Stimulated activated CD4-positive, alpha-beta T cell treated with anti-CD3 and anti-CD28 coated beads, Interleukin-1b, Interleukin-23, amount 100 ng/mL, for 4 hours (primary cell): ENCODE measurements at regions not wholly inside any gene's neighbourhood (a gene's known extent, or its start where the extent isn't known, plus 50 kb on each side); places are given as distances from the start of the nearest gene placed in this dataset.

Experiments used
- DNase-seq, 2 donors: peaks; one replicate each; pipeline ENCODE4 v3.0.0-alpha.2; 2020; ENCODE audit warnings: low read depth in 2 of 2

GRCh38 chr22:46090631-46091201 is 59.6 kb upstream of the PPARA start:
- DNase-seq, result no peak

- no peak for DNase-seq
These were observed 58.9 kb upstream of the PPARA start for GRCh38 chr22:46091277-46091977.

- DNase-seq, result no peak
These were observed 58.3 kb upstream of the PPARA start for GRCh38 chr22:46092011-46092410.

- DNase-seq, result no peak
These were observed 57.5 kb upstream of the PPARA start for GRCh38 chr22:46092670-46093410.

GRCh38 chr22:46093796-46094195 is 56.5 kb upstream of the PPARA start:
- DNase-seq, result no peak

DNA sequence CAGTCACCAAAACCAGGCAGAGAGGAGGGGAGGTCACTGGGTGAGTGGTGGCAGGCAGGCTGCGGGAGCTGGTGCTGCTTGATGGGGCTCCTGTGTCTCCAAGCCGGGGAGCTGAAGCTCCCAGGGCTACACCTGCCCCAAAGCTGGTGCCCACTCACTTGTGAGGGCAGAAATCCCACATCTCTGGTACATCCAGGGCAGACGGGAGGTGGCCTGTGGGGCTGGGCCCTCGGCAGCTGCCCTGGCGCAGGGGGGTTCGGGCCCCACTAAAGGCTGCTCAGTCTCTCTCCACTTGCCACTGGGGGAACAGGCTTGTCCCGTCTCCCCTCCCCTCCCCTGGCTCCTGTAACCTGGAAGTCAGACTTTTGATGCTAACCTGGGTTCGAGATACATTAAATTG is 55.6 kb upstream of the PPARA start:
- no peak for DNase-seq

GRCh38 chr22:46096051-46096450 is 54.3 kb upstream of the PPARA start:
- DNase-seq, result no peak

DNA sequence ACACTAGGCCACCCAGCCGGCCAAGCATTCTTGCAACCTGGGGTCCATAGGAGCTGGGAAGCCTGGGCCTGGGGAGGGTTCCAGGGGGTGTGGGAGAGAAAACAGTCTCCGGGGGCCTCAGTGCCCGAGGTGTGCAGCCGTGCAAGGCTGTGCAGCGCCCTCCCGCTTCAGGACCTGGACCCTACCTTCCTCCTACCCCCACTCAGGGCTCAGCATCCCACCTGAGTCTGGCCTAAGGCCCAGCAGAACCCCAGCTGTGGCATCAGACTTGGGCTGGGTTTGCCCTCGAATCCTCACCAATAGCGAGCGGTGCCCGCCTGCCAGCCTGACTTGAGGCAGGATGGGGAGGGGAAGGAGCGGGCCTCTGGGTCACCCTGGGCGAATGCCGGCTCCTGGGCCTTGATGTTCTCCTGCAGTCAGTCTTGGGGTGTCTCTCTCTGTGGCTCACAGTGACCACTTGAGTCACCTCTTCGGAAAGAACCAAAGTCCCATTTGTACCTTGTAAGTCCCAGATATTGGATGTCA is 53.6 kb upstream of the PPARA start:
- DNase-seq, result no peak

GRCh38 chr22:46097268-46097900 is 52.9 kb upstream of the PPARA start:
- no peak for DNase-seq

DNA sequence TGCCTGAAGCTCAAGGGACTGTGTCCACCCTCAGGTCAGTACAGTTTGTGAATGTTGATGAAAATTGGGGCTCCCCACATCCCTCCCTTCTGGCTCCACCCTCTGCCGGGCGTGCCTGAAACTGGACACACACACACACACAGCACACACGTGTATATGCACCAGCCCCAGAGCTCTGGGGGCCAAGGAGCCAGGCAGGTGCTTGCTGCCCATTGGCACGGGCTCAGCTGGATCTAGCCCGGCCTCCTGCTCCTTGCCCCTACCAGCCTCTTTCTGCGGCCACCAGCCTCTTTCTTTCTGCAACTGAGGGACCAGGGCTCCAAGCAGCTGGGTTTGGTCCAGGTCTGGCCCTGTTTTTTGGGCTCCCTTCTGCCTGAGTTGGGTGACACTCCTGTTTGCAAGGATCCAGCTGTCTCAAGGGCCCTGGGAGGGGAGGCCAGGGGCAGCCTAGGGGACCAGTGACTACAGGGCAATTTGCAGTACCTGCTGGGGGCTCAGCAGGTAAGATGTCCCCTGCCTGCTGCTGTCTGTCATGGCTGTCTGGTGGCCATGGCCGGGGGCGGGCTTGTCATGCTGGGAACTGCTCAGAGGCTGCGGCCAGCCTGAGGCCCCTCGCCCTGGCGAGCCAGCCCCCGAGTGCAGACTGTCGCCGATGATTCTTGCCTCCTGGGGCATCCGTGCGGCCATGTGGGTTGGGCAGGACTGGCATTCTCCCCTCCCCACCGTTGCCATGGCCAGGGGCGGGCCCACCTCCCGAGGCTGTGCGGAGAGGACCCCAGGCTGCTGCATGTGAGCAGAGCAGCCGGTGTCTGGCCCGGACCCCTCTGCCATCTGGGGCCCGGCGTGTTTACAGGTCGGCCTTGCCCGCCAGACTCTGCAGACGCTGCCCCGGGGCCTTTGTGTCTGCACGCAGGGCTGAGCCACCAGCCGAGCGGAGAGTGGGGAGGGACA is 51.5 kb upstream of the PPARA start:
- DNase-seq, result no peak

DNA sequence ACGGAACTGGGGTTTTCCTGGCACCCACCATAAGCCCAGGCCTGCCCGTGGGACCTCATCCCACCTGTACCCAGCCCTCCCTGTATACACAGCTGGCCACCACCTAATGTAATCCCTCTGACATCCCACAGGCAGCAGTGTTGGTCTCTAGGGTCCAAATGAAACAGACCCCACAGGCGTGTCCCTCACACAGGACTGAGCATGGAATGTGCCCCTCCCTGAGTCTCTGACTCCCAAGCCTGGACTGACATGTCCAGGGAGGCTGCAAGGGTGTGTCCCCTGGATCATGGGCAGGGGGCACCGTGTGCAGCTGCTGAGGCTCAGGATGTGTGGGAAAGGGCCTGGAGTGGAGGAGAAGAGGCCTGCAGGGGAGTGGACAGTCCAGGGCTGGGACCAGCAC is 50.6 kb upstream of the PPARA start:
- no peak for DNase-seq

DNA sequence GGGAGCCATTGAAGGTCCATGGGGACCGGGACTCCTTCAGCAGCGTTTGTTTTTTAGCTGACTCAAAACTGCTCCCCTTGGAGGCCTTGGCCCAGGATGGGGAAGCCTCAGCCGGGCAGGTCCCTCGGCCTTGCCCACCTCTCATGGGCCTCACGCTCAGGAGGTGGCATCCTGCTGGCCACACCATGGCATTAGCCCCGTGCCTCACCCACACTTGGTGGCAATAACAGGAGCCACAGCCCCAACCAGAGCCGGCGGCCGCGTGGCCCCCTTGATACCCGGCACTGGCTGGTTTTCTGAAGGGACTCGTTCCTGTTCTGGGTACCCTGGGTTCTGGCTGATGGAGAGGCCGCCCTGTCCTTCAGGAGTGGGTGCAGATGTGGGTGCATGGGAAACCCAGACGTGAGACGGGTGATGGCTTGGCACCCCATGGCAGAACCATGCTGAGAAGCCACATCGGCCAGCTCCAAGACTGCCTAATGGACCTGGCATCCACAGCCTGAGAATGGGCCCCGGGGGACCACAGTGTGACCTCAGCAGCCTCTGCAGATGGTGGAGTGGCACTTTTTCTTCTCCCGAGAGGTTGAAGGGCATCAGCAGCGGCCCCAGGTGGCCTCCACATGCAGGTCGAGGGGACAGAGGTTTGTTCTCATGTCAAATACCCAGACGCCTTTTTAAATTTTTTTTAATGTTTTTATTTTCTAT is 49.8 kb upstream of the PPARA start:
- no peak for DNase-seq
